LoVo (cell line): ENCODE measurements at regions not wholly inside any gene's neighbourhood (a gene's known extent, or its start where the extent isn't known, plus 50 kb on each side); places are given as distances from the start of the nearest gene placed in this dataset.

Source experiments
- DNase-seq: peaks from one replicate; pipeline ENCODE4 v3.0.0-alpha.2; 2016; ENCODE audit warnings: low spot score

DNA sequence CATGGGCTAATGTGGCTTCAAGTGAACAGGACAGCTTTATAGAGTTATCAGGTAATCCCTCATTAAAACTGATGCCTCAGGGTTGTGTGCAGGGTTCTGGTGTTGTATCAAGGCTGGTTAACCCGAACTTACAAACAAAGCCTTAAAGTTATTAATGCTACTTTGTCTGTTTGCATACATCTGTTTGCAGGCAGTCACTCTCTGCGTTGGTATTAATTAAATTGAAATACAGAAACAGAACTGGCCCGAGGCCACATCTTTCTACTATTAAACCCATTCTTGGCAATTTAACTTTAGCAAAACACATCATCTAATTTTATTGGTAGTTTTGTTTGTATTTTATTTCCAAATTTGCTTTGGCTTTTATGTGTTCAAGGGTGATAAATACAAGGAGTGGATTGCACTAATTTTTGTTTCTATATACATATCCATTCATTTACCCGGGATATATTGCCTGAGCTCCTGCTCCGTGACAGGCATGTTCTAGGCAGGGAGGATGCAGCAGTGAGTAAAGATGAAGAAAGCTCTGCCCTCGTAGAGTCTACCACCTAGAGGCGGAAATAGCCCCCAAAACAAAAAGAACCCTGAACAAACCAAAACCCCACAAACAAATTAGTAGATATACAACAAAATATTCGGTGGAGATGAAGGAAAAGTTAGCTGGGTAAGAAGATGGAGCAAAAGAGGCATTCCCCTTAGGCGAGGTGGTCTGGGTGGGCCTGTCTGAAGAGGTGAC is 164.2 kb downstream of the MACROH2A1 start:
- no peak for DNase-seq

DNA sequence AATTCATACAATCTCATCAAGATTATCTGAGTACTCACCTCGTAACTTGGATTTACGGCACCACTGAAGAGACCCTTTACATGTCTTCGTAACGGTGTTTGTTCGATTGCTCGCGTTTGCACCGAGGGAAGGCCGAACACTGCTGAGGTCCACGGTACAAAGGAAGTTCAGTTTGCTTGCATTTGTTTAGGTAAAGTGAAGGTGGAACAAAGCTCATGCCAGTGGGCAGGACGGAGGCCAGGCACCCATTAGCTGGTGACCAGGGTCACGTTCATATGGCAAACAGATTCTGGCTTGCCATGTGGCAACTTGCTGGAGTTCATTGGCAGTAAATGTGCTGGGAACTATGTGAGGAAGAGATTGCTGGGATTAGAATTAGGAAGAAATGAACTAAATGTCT is 164.8 kb downstream of the MACROH2A1 start:
- no peak for DNase-seq

DNA sequence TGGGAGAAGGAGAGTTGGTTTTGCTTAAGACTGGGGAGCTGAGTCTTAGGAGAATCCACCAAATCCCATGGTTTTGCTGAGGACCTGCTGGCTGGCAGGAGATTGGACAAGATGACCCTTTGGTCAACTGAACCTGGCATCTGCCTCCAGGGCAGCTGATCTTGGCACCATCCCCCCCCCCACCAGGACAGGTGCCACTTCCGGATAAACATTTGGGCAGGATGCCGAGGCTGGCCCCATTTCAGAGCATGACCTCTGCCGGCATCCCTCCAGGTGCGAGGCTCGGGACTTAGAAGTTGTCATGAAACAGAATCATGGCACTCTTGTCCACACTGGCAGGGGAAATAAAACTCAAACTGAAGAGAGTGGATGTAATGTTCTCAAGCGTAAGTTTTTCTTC is 165.6 kb downstream of the MACROH2A1 start:
- DNase-seq: no peak

DNA sequence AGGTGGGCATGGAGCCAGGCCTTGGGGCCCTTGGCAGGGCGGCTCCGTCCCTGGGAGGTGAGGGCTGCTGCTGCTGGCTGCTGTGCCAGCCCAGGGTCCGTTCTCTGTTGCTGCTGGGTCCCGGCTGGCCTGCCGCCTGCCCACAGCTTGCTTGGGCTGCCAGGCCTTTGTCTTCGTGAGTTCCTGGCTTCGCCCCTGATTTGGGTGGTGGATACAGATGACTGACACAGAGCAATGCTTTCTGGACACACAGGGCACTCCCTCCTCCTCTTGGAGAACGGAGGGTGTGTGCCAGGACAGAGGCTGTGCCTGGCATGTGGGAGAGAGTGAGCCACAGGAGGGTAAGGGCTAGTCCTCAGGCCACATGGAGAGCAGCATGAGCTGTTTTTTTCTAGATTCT is 166.1 kb downstream of the MACROH2A1 start:
- no peak for DNase-seq

DNA sequence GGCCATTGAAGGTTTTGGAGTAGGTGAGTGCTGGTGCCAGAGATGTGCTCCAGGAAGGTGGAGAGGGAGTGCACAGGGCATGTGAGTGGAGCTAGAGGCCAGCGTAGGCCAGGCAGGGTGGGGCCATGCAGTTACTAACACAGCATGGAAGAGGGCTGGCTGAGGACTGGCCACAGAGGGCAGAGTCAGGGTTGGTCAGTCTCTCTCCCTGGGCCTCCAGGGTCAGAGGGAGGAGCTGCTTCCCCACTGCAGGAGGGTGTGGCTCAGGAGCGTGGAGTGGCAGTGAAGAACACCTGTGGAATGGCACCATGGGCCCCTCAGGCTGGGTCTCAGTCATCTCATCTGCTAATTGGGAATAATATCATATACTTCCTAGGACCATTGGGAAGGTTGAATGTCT is 167.7 kb downstream of the MACROH2A1 start:
- no peak for DNase-seq

DNA sequence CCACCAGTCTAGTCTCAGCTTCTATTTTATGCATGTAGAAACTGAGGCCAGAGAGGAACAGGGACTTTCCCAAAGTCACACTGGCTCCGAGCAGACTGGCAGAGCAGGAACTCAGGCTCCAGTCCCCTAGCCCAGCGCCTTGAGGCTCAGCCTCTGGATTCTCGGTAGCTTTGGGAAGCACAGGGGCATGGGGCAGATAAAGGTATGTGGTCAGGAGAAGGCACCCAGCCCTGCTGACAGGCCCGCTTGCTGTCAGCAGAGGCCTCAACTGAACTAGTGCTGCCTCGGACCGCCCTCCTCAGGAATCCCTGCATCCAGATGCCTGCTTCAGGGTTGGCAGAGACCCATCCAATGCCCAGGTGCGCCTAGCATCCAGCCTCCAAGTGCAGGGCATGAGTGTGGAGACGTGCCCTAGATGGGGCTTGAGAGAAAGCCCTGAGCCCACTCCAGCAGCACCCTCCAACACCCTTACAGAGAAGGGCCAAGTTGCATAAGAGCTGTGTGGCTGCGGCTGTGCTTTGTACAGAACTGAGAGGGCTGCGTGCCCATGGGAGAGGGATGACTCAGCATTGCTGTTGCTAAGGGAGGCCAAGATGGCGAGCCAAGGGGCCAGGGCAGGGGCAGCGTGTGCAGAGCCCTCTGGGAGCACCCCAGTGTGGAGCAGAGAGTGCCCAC is 168.6 kb downstream of the MACROH2A1 start:
- DNase-seq: no peak

DNA sequence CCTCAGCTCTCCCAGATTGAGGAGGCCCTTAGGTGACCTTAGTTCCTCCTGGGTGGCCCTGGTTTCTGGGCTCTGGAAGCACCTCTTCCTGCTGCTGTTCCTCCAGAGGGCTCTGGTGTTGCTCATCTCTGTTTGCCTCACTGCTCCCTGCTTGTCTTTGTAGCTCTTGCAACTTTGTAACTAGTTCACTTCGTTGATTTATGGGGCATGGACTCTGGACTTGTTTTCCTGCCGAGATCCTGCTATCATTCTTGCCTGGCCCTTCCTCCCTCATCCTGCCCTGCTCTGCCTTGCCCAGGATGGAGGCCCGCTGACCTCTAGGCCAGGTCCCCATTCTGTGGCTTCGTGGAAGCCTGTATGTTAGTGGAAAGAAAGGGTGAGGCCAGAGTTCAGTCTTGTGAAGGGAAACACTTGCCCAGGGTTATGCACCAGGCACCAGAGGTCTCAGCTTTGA is 169.3 kb downstream of the MACROH2A1 start:
- no peak for DNase-seq

DNA sequence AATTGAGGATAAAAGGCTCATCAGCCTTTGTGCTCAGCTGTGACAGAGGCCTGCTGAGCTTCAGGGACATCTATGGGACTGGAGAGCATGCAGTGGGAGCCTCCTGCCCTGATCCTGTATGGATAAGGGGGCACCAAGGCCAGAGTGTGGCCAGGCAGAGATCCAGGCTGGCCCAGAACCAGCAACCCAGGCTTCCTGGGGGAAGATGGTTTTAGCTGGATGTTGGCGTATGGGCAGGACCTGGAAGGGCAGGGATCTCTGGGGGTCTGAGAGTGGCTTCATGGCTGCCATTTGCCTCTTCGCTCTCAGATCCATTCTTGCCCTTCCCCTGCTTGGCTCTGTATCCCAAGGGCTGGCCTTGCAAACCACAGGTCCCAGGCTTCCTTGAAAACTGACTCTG is 169.9 kb downstream of the MACROH2A1 start:
- DNase-seq: no peak

DNA sequence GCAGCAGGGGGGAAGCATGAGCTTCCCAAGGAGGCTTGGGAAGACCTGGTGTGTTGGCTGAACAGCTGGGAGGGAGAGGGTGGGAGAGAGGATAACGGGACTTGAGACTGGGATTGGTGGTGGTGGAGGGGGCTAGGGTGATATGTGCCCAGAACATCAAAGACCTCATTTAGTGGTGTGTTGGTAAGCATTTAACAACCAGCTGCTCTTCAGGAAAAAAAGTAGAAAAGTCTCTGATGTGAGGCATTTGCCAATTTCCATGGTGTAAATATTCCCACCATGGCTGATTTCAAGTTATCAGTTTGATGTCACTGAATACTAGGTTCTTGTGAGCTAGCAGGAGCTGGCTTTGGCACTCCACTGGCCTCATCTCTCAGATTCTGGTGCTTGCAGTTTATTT is 170.8 kb downstream of the MACROH2A1 start:
- no peak for DNase-seq

- no peak for DNase-seq
These were observed 171.7 kb downstream of the MACROH2A1 start for GRCh38 chr5:135227064-135228022.

DNA sequence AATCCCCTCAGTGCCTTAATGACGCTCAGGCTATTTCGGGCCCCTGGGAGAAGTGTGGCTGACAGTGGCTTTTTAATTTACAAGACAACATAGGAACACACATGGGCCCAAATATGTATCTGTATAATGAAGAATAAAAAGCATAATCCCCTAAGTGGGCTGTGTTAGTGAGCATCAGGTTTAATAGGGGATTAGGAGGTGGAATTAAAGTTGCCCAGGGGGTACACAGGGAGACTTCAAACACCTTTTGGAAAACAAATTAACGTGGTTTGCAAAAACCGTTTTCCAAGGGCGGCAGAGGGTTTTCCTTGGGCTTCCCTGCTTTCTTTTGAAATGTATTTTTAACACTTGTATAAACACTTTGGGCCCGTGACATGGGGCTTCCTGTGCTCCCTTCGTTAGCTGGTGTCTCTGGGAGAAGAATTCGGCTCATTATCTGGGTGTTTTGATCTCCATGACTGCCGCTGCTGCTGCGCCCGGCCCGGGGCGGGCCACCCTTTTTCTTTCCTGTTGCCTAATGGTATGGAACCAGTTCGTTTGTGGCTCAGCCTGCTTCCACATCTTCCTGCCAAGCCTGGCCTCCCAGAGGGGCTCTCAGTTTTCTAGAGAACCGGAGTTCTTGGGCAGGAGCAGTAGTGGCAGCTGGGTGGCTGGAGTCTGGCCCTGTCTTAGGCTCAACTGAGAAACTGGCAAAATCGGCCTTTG is 173.0 kb downstream of the MACROH2A1 start:
- DNase-seq: no peak

- no peak for DNase-seq
These were observed 175.0 kb downstream of the MACROH2A1 start for GRCh38 chr5:135223891-135224625.

- DNase-seq: no peak
These were observed 175.6 kb downstream of the MACROH2A1 start for GRCh38 chr5:135223404-135223803.

GRCh38 chr5:135222771-135223170 is 176.3 kb downstream of the MACROH2A1 start:
- no peak for DNase-seq

GRCh38 chr5:135222171-135222681 is 176.8 kb downstream of the MACROH2A1 start:
- peak; percentile 33 for DNase-seq

GRCh38 chr5:135221696-135222095 is 177.3 kb downstream of the MACROH2A1 start:
- DNase-seq: no peak

GRCh38 chr5:135221187-135221473 is 177.9 kb downstream of the MACROH2A1 start:
- no peak for DNase-seq

DNA sequence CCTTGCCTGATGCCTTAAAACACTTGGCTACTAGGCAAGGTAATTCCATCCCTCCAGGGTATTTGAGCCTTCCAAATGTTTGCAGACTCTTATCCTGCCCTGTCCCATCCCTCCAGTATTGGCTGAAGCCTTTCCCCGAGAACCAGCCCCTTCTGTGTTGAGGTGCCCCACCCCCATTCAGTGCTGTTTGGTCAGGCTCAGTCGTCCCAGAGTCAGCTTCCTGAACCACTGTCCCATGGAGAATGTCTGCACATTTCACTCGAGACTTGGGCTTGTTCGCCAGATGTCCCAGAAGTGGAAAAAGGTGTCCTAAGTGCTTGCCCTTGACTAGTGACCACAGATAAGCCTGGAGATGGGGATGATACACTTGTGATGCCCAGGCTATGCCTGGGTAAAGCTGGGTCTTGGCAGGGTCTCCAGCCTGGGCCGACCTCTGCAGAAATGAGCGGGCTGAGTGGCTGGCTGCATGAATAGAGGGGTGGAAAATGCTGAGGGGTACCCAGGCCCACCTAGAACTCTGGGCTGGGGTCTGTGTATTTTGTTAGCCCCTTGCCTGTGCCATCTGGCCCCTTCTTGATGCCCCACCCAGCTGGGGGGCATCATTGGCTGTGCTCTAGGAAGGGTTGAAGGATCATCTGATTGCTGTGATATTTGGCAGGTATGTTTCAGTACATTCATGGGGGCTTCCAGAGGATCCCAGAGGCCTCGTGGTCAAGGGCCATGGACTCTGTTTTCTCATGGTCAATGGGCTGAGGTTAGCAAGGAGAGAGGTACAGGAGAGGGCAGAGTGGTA is 178.4 kb downstream of the MACROH2A1 start:
- DNase-seq: no peak

DNA sequence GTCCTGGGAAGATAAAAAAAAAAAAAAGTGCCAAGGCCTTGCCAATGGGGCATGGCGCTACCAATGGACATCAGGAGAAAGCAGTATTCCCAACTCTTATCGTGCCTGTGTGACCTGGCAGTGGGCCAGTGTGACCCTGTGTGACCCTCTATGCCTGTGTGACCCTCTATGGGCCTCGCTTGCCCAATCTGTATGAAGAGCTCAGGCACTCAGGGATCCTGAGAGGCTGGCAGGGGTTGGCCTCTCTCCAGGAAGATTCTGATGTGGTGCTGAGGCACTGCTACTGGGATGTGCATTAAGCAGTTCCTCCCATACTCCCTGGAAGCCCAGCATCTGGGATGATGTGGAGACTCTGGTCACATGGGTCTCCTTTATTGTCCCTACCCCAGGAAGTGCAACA is 179.2 kb downstream of the MACROH2A1 start:
- DNase-seq: no peak

DNA sequence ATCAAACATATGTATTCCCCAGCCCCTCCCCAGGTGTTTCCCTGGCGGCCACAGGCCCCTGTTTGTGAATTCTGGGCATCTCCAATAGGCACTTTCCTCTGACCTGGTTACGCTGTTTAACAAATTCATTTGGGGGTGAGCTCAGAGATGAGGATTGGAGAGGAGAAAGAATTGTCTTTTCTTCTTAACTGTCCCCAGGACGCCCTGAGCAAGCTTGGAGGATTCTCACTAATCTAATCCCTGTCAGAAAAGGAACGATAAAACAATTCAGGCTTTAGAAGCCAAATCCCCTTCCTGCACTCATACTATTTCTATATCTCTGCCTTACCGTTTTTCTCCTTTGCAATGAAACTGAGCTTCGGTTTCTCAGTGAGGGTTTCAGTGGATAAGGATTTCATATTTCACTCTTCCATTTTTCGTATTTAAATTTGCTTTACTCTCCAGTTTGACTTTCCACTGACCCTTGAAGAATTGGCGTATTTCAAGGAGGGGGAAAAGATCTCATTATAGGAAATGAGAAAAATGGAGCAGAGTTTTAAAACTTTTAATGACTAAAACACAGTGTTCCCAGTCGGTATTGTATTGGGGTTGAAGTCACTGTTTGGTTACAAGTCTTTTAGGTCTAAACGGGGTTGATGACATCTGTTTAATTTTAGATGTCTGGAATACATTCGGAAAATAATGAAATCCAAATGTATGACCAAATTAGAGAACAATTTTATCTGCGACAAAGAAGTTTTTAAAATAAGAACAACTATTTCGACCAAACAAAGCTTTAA is 180.1 kb downstream of the MACROH2A1 start:
- DNase-seq: no peak
